SK-N-SH (cell line): ENCODE measurements at regions not wholly inside any gene's neighbourhood (a gene's known extent, or its start where the extent isn't known, plus 50 kb on each side); places are given as distances from the start of the nearest gene placed in this dataset.

Source experiments
- CTCF ChIA-PET: fragments of 300-600, 350-600 bp; formaldehyde crosslinking; extraction: SDS; loops from one replicate; lab custom pipeline; 2021; lab: Yijun Ruan, JAX
- POLR2A ChIA-PET: fragments of 350-600 bp; sonication (Branson Sonifier 250); formaldehyde crosslinking; extraction: SDS; loops from one replicate; lab custom pipeline; 2020; ENCODE audit warnings: antibody characterized with exemption, inconsistent platforms; lab: Yijun Ruan, JAX
- DNase-seq: peaks from one replicate; pipeline ENCODE4 v3.0.0; 2012
- H2AFZ ChIP-seq: fragments of 200-600 bp; sonication (generic); 2 replicates; pipeline ENCODE4 v1.8.1; 2016; ENCODE audit warnings: antibody characterized with exemption, mild to moderate bottlenecking, low read depth
- H3F3A ChIP-seq: fragments of 200-600 bp; sonication (generic); replicated peaks from 2 replicates; pipeline ENCODE3; 2016; ENCODE audit warnings: antibody characterized with exemption, mild to moderate bottlenecking; ENCODE audit not compliant: insufficient read depth
- H3K27ac ChIP-seq, 2 experiments: fragments of 200-500 bp in 1 of 2; fragments of 200-600 bp in 1 of 2; sonication (Bioruptor generic) in 1 of 2; sonication (generic), shearing (Covaris generic) in 1 of 2; 2 replicates each; pipeline versions ENCODE4 v1.5.1 to v1.6.1; 2014 to 2016; ENCODE audit warnings: low read depth in 2 of 2, inconsistent platforms in 1 of 2, low read length in 1 of 2, mild to moderate bottlenecking in 1 of 2, mixed read lengths in 1 of 2
- H3K27me3 ChIP-seq: fragments of 200-600 bp; sonication (generic), shearing (Covaris generic); 2 replicates; pipeline ENCODE4 v1.6.1; 2016; ENCODE audit warnings: mixed run types; ENCODE audit not compliant: insufficient read depth
- H3K36me3 ChIP-seq, 2 experiments: fragments of 200-500 bp in 1 of 2; fragments of 200-600 bp in 1 of 2; sonication (Bioruptor generic) in 1 of 2; sonication (generic) in 1 of 2; replicated peaks in 1 of 2; 2 replicates each; pipeline versions ENCODE3 to v1.5.1; 2014 to 2016; ENCODE audit warnings: low read length in 1 of 2, mild to moderate bottlenecking in 1 of 2; ENCODE audit not compliant: insufficient read depth in 2 of 2, control insufficient read depth in 1 of 2
- H3K4me1 ChIP-seq, 2 experiments: fragments of 200-500 bp in 1 of 2; fragments of 200-600 bp in 1 of 2; sonication (Bioruptor generic) in 1 of 2; sonication (generic), shearing (Covaris generic) in 1 of 2; 2 replicates each; pipeline versions ENCODE4 v1.5.1 to v1.6.1; 2014 to 2016; ENCODE audit warnings: low read depth in 1 of 2, low read length in 1 of 2, mixed run types in 1 of 2; ENCODE audit not compliant: insufficient read depth in 2 of 2, control insufficient read depth in 1 of 2
- H3K4me2 ChIP-seq: fragments of 200-600 bp; sonication (generic), shearing (Covaris generic); 2 replicates; pipeline ENCODE4 v1.6.1; 2017; ENCODE audit warnings: mixed run types
- H3K4me3 ChIP-seq, 2 experiments: fragments of 200-500 bp in 1 of 2; fragments of 200-600 bp in 1 of 2; sonication (Bioruptor generic) in 1 of 2; sonication (generic), shearing (Covaris generic) in 1 of 2; 2 replicates each; pipeline versions ENCODE4 v1.5.1 to v1.8.1; 2014 to 2016; ENCODE audit warnings: low read depth in 2 of 2, inconsistent platforms in 1 of 2, low read length in 1 of 2, mild to moderate bottlenecking in 1 of 2, mixed read lengths in 1 of 2, moderate library complexity in 1 of 2
- H3K79me2 ChIP-seq: fragments of 200-600 bp; sonication (generic); 2 replicates; pipeline ENCODE4 v1.8.1; 2017; ENCODE audit warnings: mild to moderate bottlenecking; ENCODE audit not compliant: insufficient read depth
- H3K9ac ChIP-seq: fragments of 200-600 bp; sonication (generic); 2 replicates; pipeline ENCODE4 v1.6.1; 2017; ENCODE audit warnings: mixed run types
- H3K9me2 ChIP-seq: fragments of 200-600 bp; sonication (generic); 2 replicates; pipeline ENCODE4 v1.6.1; 2017; ENCODE audit warnings: mixed run types
- H3K9me3 ChIP-seq: fragments of 200-600 bp; sonication (generic); 2 replicates; pipeline ENCODE4 v1.6.1; 2017; ENCODE audit warnings: mixed run types, mild to moderate bottlenecking, moderate library complexity
- H4K20me1 ChIP-seq: fragments of 200-600 bp; sonication (generic); 2 replicates; pipeline ENCODE4 v1.6.1; 2017; ENCODE audit warnings: mild to moderate bottlenecking, mixed run types; ENCODE audit not compliant: insufficient read depth
- CTCF ChIP-seq: fragments of 200-600 bp; sonication (generic); IDR thresholded peaks from 2 replicates; pipeline ENCODE4 v1.6.1; 2017; ENCODE audit warnings: antibody characterized with exemption, mild to moderate bottlenecking, moderate library complexity
- ELF1 ChIP-seq: IDR thresholded peaks from 2 replicates; pipeline ENCODE4 v1.4.0; 2012
- EP300 ChIP-seq, 2 experiments: IDR thresholded peaks; 2 replicates each; pipeline versions ENCODE4 v1.4.0 to v1.6.1; 2012; ENCODE audit warnings: borderline replicate concordance in 1 of 2, low read depth in 1 of 2, low read length in 1 of 2
- EZH2phosphoT487 ChIP-seq: fragments of 200-600 bp; sonication (generic); IDR thresholded peaks from 2 replicates; pipeline ENCODE4 v1.6.1; 2017; ENCODE audit warnings: low read depth, mixed run types, mild to moderate bottlenecking, antibody characterized with exemption, moderate library complexity, borderline replicate concordance
- GABPA ChIP-seq: IDR thresholded peaks from 2 replicates; pipeline ENCODE4 v1.4.0; 2012; ENCODE audit warnings: low read depth, mild to moderate bottlenecking
- GATA2 ChIP-seq: sonication (generic); formaldehyde crosslinking; IDR thresholded peaks from 2 replicates; pipeline ENCODE4 v1.5.0; 2020; ENCODE audit warnings: mild to moderate bottlenecking, missing genetic modification reagents
- IRF3 ChIP-seq: fragments of 150-350 bp; IDR thresholded peaks from 2 replicates; pipeline ENCODE4 v1.6.1; 2016; ENCODE audit warnings: mild to moderate bottlenecking, low read depth, low read length
- MAX ChIP-seq: IDR thresholded peaks from 2 replicates; pipeline ENCODE4 v1.4.0; 2012; ENCODE audit warnings: low read depth
- MEF2A ChIP-seq: IDR thresholded peaks from 2 replicates; pipeline ENCODE4 v1.4.0; 2012; ENCODE audit warnings: low read depth, borderline replicate concordance
- MXI1 ChIP-seq: IDR thresholded peaks from 2 replicates; pipeline ENCODE4 v1.6.1; 2012; ENCODE audit warnings: mild to moderate bottlenecking, low read depth, low read length, improper control_type of control experiment
- RAD21 ChIP-seq: IDR thresholded peaks from 2 replicates; pipeline ENCODE4 v1.6.1; 2012; ENCODE audit warnings: mild to moderate bottlenecking, low read length
- RFX5 ChIP-seq: IDR thresholded peaks from 2 replicates; pipeline ENCODE4 v1.6.1; 2012; ENCODE audit warnings: mild to moderate bottlenecking, improper control_type of control experiment, low read length
- RXRA ChIP-seq: IDR thresholded peaks from 2 replicates; pipeline ENCODE4 v1.4.0; 2012; ENCODE audit warnings: low read depth, mild to moderate bottlenecking, borderline replicate concordance
- SIN3A ChIP-seq: IDR thresholded peaks from 2 replicates; pipeline ENCODE4 v1.6.1; 2012; ENCODE audit warnings: low read depth, mild to moderate bottlenecking, low read length, moderate library complexity, borderline replicate concordance
- TAF1 ChIP-seq: IDR thresholded peaks from 2 replicates; pipeline ENCODE4 v1.6.1; 2012; ENCODE audit warnings: low read depth, mild to moderate bottlenecking, low read length, moderate library complexity, borderline replicate concordance
- TCF12 ChIP-seq: IDR thresholded peaks from 2 replicates; pipeline ENCODE4 v1.4.0; 2012
- USF1 ChIP-seq: IDR thresholded peaks from 2 replicates; pipeline ENCODE4 v1.4.0; 2012; ENCODE audit warnings: low read depth, borderline replicate concordance
- WGBS: methylation state at CpG from one replicate; pipeline ENCODE4 v1.1.6; 2017; ENCODE audit warnings: low lambda C conversion rate; 5-methylcytosine and 5-hydroxymethylcytosine counted together

- no peak for DNase-seq
- ChIA-PET CTCF (no interaction called here), POLR2A (no interaction called here)
- WGBS = 47% methylated on average over 9 of the region's 10 CpGs
- H3K4me1 ChIP-seq = no peaks in the 10 kb centered on the region
- H3K9me2 ChIP-seq = no peaks in the 10 kb centered on the region
- no peaks in the 10 kb centered on the region for H3K27me3 ChIP-seq
- H3K9ac ChIP-seq = no peak overlapping the region
- H3K4me3 ChIP-seq = no peak overlapping the region
- no peak for TF ChIP-seq SIN3A
- no peak for TF ChIP-seq RAD21
- TF ChIP-seq MXI1 = no peak
- no peak for TF ChIP-seq EP300 (IDR thresholded peaks at IDR 0.05; ENCODE audit: borderline replicate concordance in 1 of 2, low read depth in 1 of 2, low read length in 1 of 2)
- TF ChIP-seq GABPA = no peak
- no peak for TF ChIP-seq ELF1
- no peak for TF ChIP-seq TAF1
- no peak for TF ChIP-seq TCF12
- no peak for TF ChIP-seq CTCF
- TF ChIP-seq IRF3 = no peak
- TF ChIP-seq USF1 = no peak
- TF ChIP-seq MEF2A = no peak
- no peak for TF ChIP-seq RFX5
- TF ChIP-seq GATA2 (CRISPR knock-in tag) = no peak
- TF ChIP-seq EZH2phosphoT487 = no peak
- no peak for TF ChIP-seq MAX
- no peak for TF ChIP-seq RXRA
- no peaks in the 10 kb centered on the region for H4K20me1 ChIP-seq
- no peaks in the 10 kb centered on the region for H3F3A ChIP-seq
- H3K79me2 ChIP-seq = no peaks in the 10 kb centered on the region
- no peak overlapping the region for H3K4me2 ChIP-seq
- no peaks in the 10 kb centered on the region for H3K36me3 ChIP-seq
- H3K9me3 ChIP-seq = no peaks in the 10 kb centered on the region
- no peak overlapping the region for H3K27ac ChIP-seq
- H2AFZ ChIP-seq = no peak overlapping the region
Observed at GRCh38 chr15:29468899-29469298, 199.3 kb upstream of the NSMCE3 start.
